Activated B cell treated with CpG ODN at 0.5 μM for 24 hours (primary cell): ENCODE measurements at regions not wholly inside any gene's neighbourhood (a gene's known extent, or its start where the extent isn't known, plus 50 kb on each side); places are given as distances from the start of the nearest gene placed in this dataset.

Experiments used
- ATAC-seq: fragments of 200-7000 bp; cut with Tn5 transposase; one replicate; pipeline ENCODE4 v1.10.0; 2021; ENCODE audit warnings: low read depth, mild to moderate bottlenecking, moderate library complexity
- CTCF ChIA-PET: fragments of 350-600 bp; sonication (Branson Sonifier 250); formaldehyde crosslinking; loops from one replicate; lab custom pipeline; 2021; ENCODE audit warnings: antibody characterized with exemption; lab: Charles Lee
- POLR2A ChIA-PET: fragments of 350-600 bp; sonication (Branson Sonifier 250); formaldehyde crosslinking; loops from one replicate; lab custom pipeline; 2021; ENCODE audit warnings: antibody characterized with exemption; lab: Charles Lee
- DNase-seq: peaks from one replicate; pipeline ENCODE4 v3.0.0; 2022
- H3K27ac Mint-ChIP-seq: one replicate; pipeline ENCODE4 v1.8.0; 2020; ENCODE audit warnings: mixed read lengths
- H3K27me3 Mint-ChIP-seq: one replicate; pipeline ENCODE4 v1.8.0; 2021; ENCODE audit warnings: mixed read lengths
- H3K36me3 Mint-ChIP-seq: one replicate; pipeline ENCODE4 v1.8.0; 2021; ENCODE audit warnings: low read depth, mixed read lengths
- H3K4me1 Mint-ChIP-seq: one replicate; pipeline ENCODE4 v1.8.0; 2021; ENCODE audit warnings: mixed read lengths
- H3K4me3 Mint-ChIP-seq: one replicate; pipeline ENCODE4 v1.8.0; 2020; ENCODE audit warnings: mild to moderate bottlenecking, mixed read lengths
- H3K9me3 Mint-ChIP-seq: one replicate; pipeline ENCODE4 v1.8.0; 2020; ENCODE audit warnings: mixed read lengths
- CTCF ChIP-seq: fragments of 200-600 bp; IDR thresholded peaks from one replicate; pipeline ENCODE4 v1.8.0; 2022; ENCODE audit warnings: antibody characterized with exemption, mild to moderate bottlenecking
- intact Hi-C: fragments of 100-400 bp; cut with micrococcal nuclease; formaldehyde crosslinking; loops from one replicate; pipeline ENCODE4 v1.15.1; 2024

GRCh38 chr1:8249838-8250237 is 68.1 kb upstream of the SLC45A1 start:
- no peak for DNase-seq
- ATAC-seq = no peak
- peaks cover 2% of the 10 kb centered on the region for H3K27me3 Mint-ChIP-seq
- H3K36me3 Mint-ChIP-seq = no peaks in the 10 kb centered on the region
- intact Hi-C loops = no loop called here
- POLR2A ChIA-PET = no interaction called here
- no peak overlapping the region for H3K27ac Mint-ChIP-seq
- H3K9me3 Mint-ChIP-seq = no peaks in the 10 kb centered on the region
- CTCF ChIA-PET = no interaction called here
- TF ChIP-seq CTCF = no peak
- H3K4me3 Mint-ChIP-seq = no peak overlapping the region
- no peaks in the 10 kb centered on the region for H3K4me1 Mint-ChIP-seq

- no peak overlapping the region for H3K27ac Mint-ChIP-seq
- ChIA-PET CTCF (no interaction called here), POLR2A (no interaction called here)
- H3K4me3 Mint-ChIP-seq = no peak overlapping the region
- no peaks in the 10 kb centered on the region for H3K4me1 Mint-ChIP-seq
- H3K9me3 Mint-ChIP-seq = no peaks in the 10 kb centered on the region
- ATAC-seq (no peak), DNase-seq (no peak)
- H3K27me3 Mint-ChIP-seq = peaks cover 2% of the 10 kb centered on the region
- intact Hi-C loops = no loop called here
- H3K36me3 Mint-ChIP-seq = no peaks in the 10 kb centered on the region
- TF ChIP-seq CTCF = no peak
These were observed 70.0 kb upstream of the SLC45A1 start for GRCh38 chr1:8247811-8248436.

GRCh38 chr1:8244304-8244703 is 73.6 kb upstream of the SLC45A1 start:
- no peak for DNase-seq
- TF ChIP-seq CTCF = no peak
- intact Hi-C loops = no loop called here
- H3K27ac Mint-ChIP-seq = no peak overlapping the region
- H3K4me1 Mint-ChIP-seq = no peaks in the 10 kb centered on the region
- no peaks in the 10 kb centered on the region for H3K36me3 Mint-ChIP-seq
- POLR2A ChIA-PET = no interaction called here
- CTCF ChIA-PET = no interaction called here
- no peak overlapping the region for H3K4me3 Mint-ChIP-seq
- ATAC-seq = no peak
- peaks cover 7% of the 10 kb centered on the region for H3K27me3 Mint-ChIP-seq
- no peaks in the 10 kb centered on the region for H3K9me3 Mint-ChIP-seq

GRCh38 chr1:8242498-8242897 is 75.4 kb upstream of the SLC45A1 start:
- intact Hi-C loops = no loop called here
- TF ChIP-seq CTCF = no peak
- peaks cover 7% of the 10 kb centered on the region for H3K27me3 Mint-ChIP-seq
- ATAC-seq (no peak), DNase-seq (no peak)
- no peak overlapping the region for H3K4me3 Mint-ChIP-seq
- H3K36me3 Mint-ChIP-seq = no peaks in the 10 kb centered on the region
- H3K4me1 Mint-ChIP-seq = no peaks in the 10 kb centered on the region
- no peaks in the 10 kb centered on the region for H3K9me3 Mint-ChIP-seq
- ChIA-PET POLR2A (no interaction called here), CTCF (no interaction called here)
- no peak overlapping the region for H3K27ac Mint-ChIP-seq

GRCh38 chr1:8241417-8242014 is 76.4 kb upstream of the SLC45A1 start:
- TF ChIP-seq CTCF = no peak
- POLR2A ChIA-PET = no interaction called here

More at GRCh38 chr1:8241417-8242014, 76.4 kb upstream of the SLC45A1 start:
- intact Hi-C loops = no loop called here
- CTCF ChIA-PET = no interaction called here
- Mint-ChIP-seq H3K9me3 (no peaks in the 10 kb centered on the region), H3K4me1 (no peaks in the 10 kb centered on the region), H3K36me3 (no peaks in the 10 kb centered on the region), H3K27me3 (peaks cover 9% of the 10 kb centered on the region), H3K27ac (no peak overlapping the region), H3K4me3 (no peak overlapping the region)
- DNase-seq = no peak
- no peak for ATAC-seq
